ENCODE measurements at regions not wholly inside any gene's neighbourhood (a gene's known extent, or its start where the extent isn't known, plus 50 kb on each side); places are given as distances from the start of the nearest gene placed in this dataset.

DNA sequence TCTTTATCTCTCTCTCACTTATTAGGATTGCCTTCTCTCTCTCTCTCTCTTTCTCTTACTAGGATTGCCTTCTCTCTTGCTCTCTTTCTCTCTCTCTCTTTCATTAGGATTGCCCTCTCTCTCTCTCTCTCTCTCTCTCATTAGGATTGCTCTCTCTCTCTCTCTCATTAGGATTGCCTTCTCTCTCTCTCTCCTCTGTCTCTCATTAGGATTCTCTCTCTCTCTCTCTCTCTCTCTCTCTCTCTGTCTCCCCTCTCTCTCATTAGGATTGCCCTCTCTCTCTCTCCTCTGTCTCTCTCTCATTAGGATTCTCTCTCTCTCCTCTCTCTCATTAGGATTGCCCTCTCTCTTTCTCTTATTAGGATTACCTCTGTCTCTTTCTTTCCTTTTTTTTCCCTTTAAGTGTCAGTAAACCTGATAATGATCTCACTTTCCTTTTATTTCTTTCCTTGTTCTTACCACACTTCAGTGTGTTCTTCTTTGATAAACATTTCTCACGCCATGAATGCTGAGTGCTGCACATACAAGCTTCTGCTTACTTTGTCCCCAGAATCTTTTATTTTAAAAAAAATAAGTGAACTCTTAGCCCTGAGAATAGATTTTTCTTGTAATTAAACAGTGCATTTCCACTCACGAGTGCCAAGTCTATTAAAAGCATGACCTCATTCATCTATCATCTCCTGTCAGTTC is 243.4 kb upstream of the TBC1D5 start:
- Histone ChIP-seq H3K27ac (replicated peaks) (no peak overlapping the region), H3K36me3 (no peaks in the 10 kb centered on the region), H3K4me3 (no peak overlapping the region), H3K9me3 (replicated peaks) (no peaks in the 10 kb centered on the region), H3K27me3 (ENCODE audit: low read depth) (peaks cover 17% of the 10 kb centered on the region), H3K4me1 (peaks cover 5% of the 10 kb centered on the region)
- TF ChIP-seq, protein P1, sequence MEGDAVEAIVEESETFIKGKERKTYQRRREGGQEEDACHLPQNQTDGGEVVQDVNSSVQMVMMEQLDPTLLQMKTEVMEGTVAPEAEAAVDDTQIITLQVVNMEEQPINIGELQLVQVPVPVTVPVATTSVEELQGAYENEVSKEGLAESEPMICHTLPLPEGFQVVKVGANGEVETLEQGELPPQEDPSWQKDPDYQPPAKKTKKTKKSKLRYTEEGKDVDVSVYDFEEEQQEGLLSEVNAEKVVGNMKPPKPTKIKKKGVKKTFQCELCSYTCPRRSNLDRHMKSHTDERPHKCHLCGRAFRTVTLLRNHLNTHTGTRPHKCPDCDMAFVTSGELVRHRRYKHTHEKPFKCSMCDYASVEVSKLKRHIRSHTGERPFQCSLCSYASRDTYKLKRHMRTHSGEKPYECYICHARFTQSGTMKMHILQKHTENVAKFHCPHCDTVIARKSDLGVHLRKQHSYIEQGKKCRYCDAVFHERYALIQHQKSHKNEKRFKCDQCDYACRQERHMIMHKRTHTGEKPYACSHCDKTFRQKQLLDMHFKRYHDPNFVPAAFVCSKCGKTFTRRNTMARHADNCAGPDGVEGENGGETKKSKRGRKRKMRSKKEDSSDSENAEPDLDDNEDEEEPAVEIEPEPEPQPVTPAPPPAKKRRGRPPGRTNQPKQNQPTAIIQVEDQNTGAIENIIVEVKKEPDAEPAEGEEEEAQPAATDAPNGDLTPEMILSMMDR (IDR thresholded peaks at IDR 0.05; ENCODE audit: borderline replicate concordance), result no peak
- intact Hi-C loops (cut with micrococcal nuclease), result no loop called here
- no peak for DNase-seq

- intact Hi-C loops (cut with micrococcal nuclease), result no loop called here
- peaks cover 5% of the 10 kb centered on the region for H3K4me1 ChIP-seq
- H3K9me3 ChIP-seq (replicated peaks), result no peaks in the 10 kb centered on the region
- no peak overlapping the region for H3K4me3 ChIP-seq
- H3K27me3 ChIP-seq (ENCODE audit: low read depth), result peaks cover 25% of the 10 kb centered on the region
- TF ChIP-seq, protein P1 (IDR thresholded peaks at IDR 0.05; ENCODE audit: borderline replicate concordance), result no peak
- H3K36me3 ChIP-seq, result no peaks in the 10 kb centered on the region
- H3K27ac ChIP-seq (replicated peaks), result no peak overlapping the region
- no peak for DNase-seq
These were observed 240.7 kb upstream of the TBC1D5 start for GRCh38 chr3:17983106-17983505.

DNA sequence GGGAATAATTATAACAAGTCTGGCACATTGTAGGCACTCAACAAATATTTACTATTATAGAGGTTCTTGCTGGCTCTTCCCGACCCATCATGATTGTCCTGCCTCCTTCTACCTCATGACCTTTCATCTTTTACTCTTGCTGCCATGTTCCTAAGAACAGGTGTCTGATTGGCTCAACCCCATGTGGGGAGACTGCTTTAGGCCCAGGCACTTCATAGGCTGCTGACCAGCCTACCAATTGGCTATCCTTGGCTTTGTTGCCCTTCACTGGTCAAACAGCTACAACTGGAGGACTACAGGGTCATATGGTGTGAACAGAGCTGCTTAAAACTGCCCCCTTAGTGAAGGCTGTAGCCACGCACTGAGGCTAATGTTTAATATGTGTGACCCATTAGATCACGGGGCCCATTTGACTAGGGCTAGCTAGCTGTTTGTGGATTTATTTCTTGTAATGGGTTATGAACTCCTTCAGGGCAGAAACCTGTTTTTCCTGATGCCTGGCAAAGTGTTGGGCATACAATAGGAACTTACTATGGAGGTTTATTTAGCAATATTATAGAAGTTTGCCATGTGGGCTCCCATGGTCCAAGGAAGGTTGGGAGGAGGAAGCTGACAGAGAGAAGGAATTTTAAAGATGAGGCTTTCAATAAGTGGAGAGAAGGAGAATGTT is 239.9 kb upstream of the TBC1D5 start:
- H3K4me1 ChIP-seq, result peaks cover 5% of the 10 kb centered on the region
- TF ChIP-seq, protein P1 (IDR thresholded peaks at IDR 0.05; ENCODE audit: borderline replicate concordance), result no peak
- H3K9me3 ChIP-seq (replicated peaks), result no peaks in the 10 kb centered on the region
- no peak overlapping the region for H3K27ac ChIP-seq (replicated peaks)
- no peak overlapping the region for H3K4me3 ChIP-seq
- no peaks in the 10 kb centered on the region for H3K36me3 ChIP-seq
- H3K27me3 ChIP-seq (ENCODE audit: low read depth), result peaks cover 25% of the 10 kb centered on the region
- intact Hi-C loops (cut with micrococcal nuclease), result no loop called here
- no peak for DNase-seq

DNA sequence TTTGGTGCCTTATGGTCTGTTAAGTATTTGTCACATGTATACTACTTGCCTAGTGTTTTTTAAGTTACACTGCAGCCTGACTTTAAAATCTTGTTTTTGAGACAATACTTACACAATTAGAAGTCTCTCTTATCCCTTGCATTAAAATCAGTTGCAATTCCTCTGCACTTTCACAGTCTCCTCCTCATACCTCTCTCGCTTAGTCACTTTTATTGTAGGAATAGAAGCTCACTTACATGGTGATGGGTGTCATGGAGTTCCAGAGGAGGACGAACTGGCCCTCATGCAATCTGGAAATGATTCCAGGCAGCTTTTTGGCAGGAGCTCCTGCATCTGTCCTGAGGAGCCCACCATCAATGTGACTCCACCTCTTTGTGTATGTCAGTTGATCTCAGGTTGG is 238.4 kb upstream of the TBC1D5 start:
- TF ChIP-seq, protein P1 (IDR thresholded peaks at IDR 0.05; ENCODE audit: borderline replicate concordance), result no peak
- peaks cover 25% of the 10 kb centered on the region for H3K27me3 ChIP-seq (ENCODE audit: low read depth)
- peaks cover under 1% of the 10 kb centered on the region for H3K4me1 ChIP-seq
- no peaks in the 10 kb centered on the region for H3K9me3 ChIP-seq (replicated peaks)
- no peak for DNase-seq
- no peak overlapping the region for H3K4me3 ChIP-seq
- intact Hi-C loops (cut with micrococcal nuclease), result no loop called here
- H3K36me3 ChIP-seq, result no peaks in the 10 kb centered on the region
- no peak overlapping the region for H3K27ac ChIP-seq (replicated peaks)

DNA sequence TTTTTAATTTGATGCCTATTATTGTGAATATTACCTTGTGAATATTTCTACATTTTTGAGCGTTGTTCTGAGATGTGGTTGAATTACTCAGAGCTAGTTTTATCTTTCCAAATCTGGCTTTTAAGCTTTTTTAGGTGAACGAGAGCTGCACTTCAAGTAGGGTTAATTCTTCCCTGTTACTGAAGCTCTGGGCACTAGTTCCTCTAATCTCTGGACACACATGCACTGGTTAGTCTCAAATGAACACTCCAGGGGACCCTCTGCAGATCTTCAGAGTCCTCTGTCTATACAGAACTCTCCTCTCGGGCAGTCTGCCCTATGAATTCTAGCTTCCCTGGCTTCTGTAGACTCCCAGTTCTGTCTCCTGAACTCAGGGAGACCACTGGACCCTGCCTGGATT is 237.5 kb upstream of the TBC1D5 start:
- Histone ChIP-seq H3K9me3 (replicated peaks) (no peaks in the 10 kb centered on the region), H3K4me3 (no peak overlapping the region), H3K36me3 (no peaks in the 10 kb centered on the region), H3K27me3 (ENCODE audit: low read depth) (peaks cover 25% of the 10 kb centered on the region), H3K4me1 (no peaks in the 10 kb centered on the region), H3K27ac (replicated peaks) (no peak overlapping the region)
- TF ChIP-seq, protein P1 (IDR thresholded peaks at IDR 0.05; ENCODE audit: borderline replicate concordance), result no peak
- no peak for DNase-seq
- intact Hi-C loops (cut with micrococcal nuclease), result no loop called here
